GM18909 (cell line): ENCODE measurements at regions not wholly inside any gene's neighbourhood (a gene's known extent, or its start where the extent isn't known, plus 50 kb on each side); places are given as distances from the start of the nearest gene placed in this dataset.
"Not testable (repeated sequence)": the region's sequence is repeated elsewhere in the genome, so short reads cannot be mapped to it uniquely, and the experiment has no call there.

Source experiments
- ATAC-seq: cut with Tn5 transposase; IDR thresholded peaks from one replicate; pipeline ENCODE4 v1.9.1; 2021; ENCODE audit warnings: mild to moderate bottlenecking; ENCODE audit not compliant: unreplicated experiment, poor library complexity

DNA sequence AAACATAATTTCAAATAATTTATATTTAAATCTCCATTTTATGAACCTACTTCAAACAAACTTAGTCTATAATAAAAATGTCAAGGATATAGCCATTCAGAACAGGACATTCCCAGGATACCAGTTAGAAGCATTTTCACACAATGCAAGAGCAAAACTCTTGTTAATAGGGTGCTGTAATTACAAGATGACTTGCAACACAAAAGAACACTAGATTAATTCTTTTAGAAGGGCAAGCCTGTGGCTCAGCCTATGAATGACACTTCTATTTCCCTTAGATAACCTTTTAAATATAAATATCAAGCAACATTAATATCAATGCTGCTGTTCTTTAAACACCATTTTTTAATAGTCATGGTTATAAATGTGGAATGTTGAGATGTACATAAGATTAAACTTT, 157.9 kb upstream of the SCN7A start:
- no peak for ATAC-seq

DNA sequence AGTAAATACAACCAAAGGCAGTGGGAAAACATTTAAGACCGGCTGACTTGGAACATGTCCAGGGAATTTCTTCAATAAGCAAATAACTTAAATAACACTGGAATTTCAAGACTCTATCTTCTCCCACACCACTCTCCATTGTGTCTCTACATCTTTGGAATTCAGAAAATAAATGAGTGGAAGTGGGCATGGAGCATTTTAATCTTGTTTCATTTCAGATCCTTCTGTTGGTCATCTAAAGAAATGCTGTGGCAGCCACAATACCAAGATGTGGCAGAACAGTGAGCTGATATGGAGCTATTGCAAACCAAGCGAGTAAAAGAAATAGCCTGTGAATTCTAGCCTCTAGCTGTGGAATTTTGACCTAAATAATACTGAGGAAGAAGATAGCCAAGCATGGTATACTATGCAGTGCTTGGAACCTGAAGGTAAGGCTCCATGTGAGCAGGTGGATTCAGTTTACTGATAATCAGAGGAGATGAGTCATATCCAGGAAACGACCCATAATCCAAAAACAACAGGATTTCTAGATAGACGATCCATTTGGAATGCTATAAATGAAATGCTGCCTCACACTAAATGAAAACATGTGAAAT, 157.1 kb upstream of the SCN7A start:
- no peak for ATAC-seq

DNA sequence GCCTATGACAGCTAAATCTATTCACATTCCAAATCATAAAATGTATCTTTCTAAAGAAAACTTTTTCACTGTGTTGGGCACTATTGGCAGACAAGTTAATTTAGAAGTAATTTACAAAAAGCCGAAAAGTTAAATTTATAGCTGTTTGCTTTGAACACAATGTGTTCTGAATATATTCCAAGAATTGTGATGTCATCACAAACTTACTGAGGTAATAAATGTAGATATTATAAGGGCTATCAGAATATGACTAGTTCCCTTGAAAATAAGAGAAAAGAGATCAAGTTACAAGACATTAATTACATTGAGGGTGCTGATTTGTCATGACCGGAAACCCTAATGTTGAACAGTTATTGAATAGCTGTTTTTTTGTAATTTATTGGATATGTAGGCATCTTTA, 153.9 kb upstream of the SCN7A start:
- no peak for ATAC-seq

DNA sequence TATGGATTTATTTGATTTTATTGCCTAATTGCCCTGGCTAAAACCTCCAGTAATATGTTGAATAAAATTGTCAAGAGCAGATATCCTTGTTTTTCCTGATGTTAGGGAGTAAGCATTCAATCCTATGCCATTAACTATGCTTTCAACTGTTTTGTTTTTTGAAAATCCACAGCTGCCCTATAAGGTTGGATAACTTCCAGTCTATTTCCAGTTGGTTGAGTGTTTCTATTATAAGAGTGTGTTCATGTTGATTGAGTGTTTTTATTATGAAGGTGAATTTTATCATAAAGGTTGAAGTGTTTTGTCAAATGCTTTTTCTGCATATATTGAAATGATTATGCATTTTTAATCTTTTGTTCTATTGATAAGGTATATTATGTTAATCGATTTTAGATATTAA, 149.9 kb upstream of the SCN7A start:
- ATAC-seq = no peak

DNA sequence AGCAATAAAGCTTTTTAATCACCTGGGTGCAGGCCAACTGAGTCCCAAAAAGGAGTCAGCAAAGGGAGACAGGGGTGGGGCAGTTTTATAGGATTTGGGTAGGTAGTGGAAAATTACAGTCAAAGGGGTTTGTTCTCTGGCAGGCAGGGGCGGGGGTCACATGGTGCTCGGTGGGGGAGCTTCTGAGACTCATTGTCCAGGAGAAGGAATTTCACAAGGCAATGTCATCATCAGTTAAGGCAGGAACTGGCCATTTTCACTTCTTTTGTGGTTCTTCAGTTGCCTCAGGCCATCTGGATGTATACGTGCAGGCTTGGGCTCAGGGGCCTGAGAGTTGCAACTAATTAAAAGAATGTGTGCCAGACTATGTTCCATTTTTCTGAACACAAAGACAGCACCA, 147.5 kb upstream of the SCN7A start:
- not testable (repeated sequence) for ATAC-seq

DNA sequence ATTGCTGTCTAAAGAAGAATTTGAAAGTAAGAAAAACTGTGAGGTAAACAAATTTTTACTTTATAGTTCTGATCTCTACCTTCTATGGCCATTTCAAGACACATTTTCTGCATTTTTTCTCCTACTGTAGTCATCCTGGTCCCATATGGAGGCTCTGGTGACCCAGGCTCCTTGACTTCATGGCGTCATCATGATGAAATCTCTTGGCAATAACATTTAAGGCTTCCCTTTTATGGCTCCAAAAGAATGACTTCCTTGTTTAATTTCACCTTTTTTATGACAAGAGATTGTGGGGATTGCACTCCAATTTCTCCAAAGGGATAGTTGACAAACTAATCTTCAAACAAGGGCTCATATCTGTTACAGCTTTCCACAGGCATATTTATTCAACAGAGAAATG, 143.0 kb upstream of the SCN7A start:
- no peak for ATAC-seq

DNA sequence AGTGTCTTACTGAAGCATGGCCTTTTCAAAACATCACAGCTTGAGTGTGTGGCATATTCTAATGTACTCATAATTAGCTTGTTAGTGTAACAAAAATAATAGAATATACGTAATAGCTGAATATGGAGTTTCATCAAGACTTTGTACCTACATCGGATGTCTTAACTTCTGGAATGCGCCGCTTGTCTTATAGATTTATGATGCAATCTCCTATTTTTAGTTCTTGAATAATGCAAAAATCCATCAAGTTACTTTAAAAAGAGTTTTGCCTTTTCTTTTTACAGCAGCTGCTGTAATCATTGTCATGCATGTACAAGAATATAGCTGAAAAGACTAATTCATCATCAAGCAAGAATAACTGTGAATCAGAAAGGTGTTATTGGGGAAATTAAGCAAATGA, 140.7 kb upstream of the SCN7A start:
- ATAC-seq = no peak

DNA sequence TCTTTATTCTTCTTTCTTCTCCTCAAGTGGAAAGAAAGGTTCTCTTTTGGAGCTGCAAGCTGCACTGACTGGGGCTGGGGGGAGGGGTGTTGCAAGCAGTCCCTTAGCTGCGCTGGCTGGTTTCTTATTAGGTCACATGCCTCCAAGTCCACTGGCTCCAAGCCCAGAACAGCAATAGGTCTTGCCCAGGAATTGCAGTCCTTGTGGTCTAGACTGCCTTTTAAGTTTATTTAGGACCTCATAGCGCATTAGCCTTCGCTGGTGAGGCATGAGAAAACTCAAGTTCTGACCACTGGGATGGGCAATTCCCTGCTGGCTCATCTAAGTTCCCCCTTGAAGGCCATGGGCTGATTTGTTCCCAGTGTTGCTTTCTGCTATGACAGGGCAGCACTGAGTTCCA, 138.6 kb upstream of the SCN7A start:
- ATAC-seq = no peak

DNA sequence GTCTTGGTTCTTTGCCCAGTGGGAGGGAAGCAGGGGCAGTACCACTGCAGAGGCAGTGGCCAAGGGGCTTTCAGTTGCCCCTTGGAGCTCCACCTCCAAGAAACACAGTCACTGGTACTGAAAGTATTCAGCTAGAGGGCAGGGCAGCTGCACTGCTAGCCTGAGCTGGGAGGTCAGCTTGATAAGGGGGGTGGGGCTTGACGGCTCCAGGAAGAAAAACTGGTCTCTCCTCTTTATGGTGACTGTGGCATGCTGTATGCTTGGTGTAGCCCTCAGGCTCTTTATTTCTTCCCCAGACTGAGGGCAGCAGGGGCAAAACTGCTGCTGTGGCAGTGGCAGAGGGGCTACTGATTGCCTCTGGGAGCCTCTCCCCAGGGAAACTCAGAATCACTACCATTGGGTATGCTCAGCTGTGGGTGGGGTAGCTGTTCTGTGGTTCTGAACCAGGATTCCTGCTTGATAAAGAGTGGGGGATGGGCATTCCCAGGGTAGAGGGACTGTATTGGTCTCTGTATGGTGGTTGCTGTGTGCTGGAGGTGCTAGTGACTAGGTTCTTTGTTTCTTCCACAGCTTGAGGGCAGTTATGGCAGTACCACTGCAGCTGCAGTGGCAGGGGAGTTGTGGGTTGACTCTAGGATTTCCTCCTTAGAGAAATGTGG, 134.6 kb upstream of the SCN7A start:
- no peak for ATAC-seq

DNA sequence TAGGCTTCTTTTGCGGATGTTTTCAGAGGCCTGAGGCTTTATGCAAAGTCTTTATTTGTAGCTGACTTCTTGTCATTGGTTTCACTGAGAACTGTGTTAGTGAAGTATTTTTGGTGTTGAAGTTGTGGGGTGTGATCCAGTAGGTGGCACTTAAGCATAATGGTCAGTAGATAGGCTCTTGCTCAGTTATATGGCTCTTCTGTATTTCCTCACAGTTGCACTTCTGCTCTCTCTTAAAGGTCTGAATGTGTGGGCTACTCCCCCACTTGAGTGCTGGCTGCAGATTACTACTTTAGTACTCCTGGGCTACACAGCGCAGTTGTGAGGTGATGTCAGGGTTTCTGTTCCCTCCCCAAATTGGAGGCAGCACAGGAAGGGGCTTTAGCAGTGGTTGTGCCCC, 133.8 kb upstream of the SCN7A start:
- ATAC-seq = peak; percentile 50

DNA sequence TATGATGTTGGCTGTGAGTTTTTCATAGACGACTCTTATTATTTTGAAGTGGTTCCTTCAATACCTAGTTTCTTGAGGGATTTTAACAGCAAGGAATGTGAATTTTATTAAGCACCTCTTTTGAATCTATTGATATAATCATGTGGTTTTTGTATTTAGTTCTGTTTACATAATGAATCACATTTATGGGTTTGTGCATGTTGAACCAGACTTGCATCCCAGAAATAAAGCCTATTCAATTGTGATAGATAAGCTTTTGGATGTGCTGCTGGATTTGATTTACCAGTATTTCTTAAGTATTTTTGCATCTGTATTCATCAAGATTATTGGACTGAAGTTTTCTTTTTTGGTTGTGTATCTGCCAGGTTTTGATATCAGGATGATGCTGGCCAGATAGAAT, 131.6 kb upstream of the SCN7A start:
- ATAC-seq = no peak

DNA sequence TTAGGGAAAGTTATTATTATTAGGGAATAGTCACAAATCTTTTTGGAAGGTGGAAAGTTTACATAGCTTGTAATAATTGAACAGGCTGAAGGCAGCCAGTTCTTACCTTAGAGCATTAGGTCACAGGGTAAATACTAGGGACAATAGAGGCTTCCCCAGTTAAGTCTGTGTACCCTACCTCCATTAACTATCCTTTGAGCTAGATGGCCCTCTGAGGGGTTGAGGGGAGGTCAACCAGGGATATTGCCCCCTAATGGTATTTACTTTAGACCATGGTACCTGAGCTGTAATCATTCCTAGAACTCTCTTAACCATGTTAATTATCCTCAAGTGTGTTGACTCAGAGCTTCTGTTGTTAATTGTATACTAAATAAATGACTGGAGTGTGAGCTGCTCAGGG, 120.5 kb upstream of the SCN7A start:
- ATAC-seq = no peak

DNA sequence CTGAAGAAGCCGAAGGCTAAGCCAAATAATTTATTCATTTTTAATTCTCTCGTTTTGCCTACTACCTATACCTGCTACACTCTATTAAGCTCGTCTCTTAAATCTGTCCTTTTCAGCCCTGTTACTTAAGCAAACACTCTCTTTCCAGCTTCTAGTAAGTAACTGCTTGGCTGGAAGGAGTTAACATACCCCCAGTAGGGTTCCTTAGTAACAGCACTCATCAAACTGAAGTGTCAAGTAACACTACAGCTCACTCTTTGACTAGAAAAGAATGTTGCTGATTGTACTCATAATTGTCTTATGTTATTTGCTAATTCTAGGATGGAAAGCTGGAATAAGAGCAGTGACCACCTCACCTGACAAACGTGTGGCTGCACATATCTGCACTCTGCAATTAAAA, 120.0 kb upstream of the SCN7A start:
- ATAC-seq = no peak

DNA sequence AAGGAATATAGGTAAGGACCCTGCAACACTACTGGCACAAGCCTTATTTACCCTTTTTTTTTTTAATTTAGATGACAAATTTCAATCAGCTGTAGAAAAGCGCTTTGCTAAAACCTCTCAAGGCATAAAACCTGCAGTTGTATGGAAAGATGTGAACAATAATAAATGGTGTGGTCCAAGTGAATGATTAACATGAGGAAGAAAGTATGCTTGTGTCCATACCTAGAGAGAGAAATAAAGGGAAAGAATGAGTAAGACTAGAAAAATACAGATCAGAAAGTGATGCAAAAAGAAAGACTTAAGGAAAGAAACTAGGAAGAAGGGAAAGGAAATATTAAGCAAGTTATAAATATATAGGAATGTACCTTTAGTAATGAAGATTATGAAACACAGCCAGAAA, 119.2 kb upstream of the SCN7A start:
- ATAC-seq = no peak

DNA sequence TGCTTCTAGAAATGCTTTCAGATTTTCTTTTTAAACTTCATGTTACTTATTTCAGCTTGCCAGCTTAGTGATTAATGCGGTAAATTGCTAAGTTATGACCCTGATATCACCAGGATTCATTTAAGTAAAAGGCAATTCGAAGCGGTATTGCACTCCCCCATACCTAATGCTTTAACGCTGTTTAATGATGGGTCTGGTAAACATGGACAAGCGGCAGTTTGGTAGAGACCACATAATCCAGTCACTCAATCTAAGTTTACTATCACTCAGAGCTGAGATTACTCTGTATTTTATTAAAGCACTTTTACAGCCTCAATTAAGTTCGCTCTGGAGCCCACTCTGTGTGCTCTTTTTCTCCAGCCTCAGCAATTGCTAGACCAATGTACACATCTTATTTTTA, 118.2 kb upstream of the SCN7A start:
- ATAC-seq = no peak

DNA sequence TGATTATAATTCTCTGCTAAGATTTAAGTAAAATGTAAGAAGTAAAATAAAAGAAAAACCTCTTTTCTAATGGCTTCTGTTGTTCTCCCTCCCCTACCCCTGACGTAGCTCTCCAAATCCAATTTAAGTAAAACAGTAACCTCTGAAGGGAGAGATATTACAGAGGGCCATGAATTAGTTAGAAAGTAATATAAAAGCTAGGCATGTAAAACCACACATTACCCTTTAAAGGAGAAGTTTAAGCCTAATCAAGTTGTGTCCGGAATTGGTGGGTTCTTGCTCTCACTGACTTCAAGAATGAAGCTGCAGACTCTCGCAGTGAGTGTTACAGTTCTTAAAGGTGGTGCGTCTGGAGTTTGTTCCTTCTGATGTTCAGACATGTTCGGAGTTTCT, 116.9 kb upstream of the SCN7A start:
- ATAC-seq = no peak

DNA sequence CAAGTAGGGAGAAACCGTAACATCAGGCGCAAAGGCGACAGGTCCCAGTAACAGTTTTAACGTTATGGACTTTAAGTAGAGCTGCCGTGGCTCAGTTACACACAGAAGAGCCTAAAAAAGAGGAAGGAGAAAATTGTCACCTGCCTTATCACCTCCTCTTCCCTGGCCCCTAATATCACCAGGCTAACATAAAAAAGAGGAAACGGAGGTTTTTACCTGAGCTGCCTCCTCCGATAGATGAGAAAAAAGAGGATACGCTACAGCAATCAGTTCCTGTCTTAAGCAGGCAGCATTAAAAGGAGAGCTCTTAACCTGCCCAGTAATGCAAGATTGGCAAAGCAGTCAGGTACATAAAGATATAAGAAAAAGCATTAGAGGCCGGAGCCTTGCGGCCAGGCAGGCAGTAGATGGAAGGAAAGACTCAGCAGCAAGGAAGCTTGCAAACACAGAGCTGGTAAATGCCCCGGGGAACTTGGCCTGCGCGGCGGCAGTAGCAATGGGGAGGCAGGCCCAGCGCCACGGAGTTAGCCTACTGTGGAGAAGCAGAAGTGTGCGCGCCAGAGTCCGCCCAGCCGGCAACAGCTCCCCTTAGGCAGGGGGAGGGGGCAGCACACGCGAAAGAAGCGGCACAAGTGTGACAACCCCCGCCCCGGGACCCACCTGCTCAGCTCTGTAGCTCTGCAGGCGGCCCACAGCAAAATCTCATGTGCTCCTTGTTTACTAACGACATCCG, 116.3 kb upstream of the SCN7A start:
- ATAC-seq = no peak

DNA sequence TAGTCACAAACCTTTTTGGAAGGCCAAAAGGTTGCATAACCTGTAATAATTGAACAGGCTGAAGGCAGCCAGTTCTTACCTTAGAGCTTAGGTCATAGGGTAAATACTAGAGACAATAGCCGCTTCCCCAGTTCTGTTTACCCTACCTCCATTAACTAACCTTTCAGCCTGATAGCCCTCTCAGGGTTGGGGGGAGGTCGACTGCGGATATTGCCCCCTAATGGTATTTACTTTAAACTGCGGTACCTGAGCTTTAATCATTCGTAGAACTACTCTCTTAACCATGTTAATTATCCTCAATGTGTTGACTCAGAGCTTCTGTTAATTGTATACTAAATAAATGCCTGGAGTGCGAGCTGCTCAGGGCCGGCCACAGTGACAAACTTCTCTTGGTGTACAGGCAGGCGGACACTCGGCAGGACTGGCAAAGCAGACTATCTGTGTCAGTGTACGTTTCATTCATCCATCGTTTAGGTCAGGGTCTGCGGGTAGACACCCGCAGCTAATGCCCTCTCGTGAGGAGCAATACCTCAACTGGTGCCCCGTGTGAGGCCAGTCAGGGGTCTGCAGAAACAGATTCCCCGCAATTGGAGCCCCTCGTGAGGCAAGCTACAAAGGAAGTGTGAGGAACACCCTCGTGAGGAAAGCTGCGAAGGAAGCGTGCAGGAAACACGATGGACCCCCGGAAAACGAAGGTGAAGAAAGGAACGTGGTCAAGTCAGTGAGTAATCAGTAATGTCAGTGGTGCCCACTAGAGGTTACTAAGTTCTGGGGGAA, 115.3 kb upstream of the SCN7A start:
- ATAC-seq = no peak

DNA sequence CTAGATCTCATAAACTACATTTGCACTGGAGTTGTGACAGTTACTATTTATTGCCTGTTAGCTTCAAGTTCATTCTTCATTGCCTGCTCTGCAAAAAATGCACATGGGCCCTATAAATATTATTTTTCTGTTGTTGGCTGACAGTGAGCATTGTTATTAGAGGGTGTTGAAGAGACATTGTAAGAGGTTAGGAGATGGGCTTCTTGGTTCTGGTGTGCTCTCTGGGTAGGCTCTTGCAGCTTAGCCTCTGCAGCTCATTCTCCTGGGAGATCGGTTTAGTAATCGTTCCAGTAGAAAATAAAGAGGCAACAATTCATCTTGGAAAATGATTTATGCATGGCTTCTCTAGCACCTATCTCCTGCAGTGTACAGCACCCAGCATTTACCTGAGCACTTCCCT, 113.8 kb upstream of the SCN7A start:
- ATAC-seq = no peak

DNA sequence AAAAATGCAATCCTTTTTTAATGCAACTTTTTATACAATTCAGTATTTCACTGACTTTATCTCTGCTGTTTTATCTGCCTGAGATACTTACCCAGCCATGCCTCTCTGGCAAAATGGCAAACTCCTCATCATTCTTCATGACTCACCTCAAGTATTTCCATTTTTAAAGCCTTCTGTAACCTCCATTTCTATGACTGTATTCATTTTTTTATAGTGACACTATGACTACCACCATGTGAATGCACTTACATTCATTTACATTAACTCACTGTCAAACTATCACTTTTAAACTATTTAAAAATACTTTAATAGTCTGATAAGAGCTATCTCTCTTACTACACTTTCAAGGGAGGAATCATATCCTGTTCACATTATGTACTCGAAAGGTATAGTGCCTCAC, 99.4 kb upstream of the SCN7A start:
- ATAC-seq = no peak

DNA sequence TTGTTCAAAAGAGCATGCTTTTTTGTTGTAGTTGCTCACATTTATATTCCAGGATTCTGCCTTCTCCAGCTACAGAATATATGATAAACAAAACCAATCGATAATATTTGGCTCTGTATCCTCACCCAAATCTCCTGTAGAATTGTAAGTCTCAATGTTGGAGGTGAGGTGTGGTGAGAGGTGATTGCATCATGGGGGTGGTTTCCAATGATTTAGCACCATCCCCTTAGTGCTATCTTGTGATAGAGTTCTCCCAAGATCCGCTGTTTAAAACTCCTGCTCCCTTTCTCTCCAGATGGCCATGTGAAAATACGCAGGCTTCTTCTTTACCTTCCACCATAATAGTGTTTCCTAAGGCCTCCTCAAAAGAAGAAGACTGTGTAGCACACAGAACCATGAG, 98.7 kb upstream of the SCN7A start:
- ATAC-seq = no peak
